RWPE1 (cell line): ENCODE measurements at regions not wholly inside any gene's neighbourhood (a gene's known extent, or its start where the extent isn't known, plus 50 kb on each side); places are given as distances from the start of the nearest gene placed in this dataset.

Experiments
- CTCF ChIA-PET: fragments of 350-600 bp; sonication (Branson Sonifier 250); formaldehyde crosslinking; extraction: SDS; loops from one replicate; lab custom pipeline; 2021; lab: Yijun Ruan, JAX
- POLR2A ChIA-PET: fragments of 400-600 bp; formaldehyde crosslinking; extraction: SDS; loops from one replicate; lab custom pipeline; 2020; ENCODE audit warnings: antibody characterized with exemption; ENCODE audit not compliant: low non-redundant PET; lab: Yijun Ruan, JAX
- DNase-seq: peaks from one replicate; pipeline ENCODE4 v3.0.0; 2012; ENCODE audit warnings: low spot score
- H3K27ac ChIP-seq: fragments of 450-650 bp; 2 replicates; pipeline ENCODE4 v1.5.1; 2017
- TF ChIP-seq, protein P1 (sequence below): fragments of 450-650 bp; conservative IDR thresholded peaks from 2 replicates; pipeline ENCODE4 v1.5.1; 2017; ENCODE audit warnings: low read depth, mild to moderate bottlenecking

- CTCF ChIA-PET = no interaction called here
- TF ChIP-seq, protein P1, sequence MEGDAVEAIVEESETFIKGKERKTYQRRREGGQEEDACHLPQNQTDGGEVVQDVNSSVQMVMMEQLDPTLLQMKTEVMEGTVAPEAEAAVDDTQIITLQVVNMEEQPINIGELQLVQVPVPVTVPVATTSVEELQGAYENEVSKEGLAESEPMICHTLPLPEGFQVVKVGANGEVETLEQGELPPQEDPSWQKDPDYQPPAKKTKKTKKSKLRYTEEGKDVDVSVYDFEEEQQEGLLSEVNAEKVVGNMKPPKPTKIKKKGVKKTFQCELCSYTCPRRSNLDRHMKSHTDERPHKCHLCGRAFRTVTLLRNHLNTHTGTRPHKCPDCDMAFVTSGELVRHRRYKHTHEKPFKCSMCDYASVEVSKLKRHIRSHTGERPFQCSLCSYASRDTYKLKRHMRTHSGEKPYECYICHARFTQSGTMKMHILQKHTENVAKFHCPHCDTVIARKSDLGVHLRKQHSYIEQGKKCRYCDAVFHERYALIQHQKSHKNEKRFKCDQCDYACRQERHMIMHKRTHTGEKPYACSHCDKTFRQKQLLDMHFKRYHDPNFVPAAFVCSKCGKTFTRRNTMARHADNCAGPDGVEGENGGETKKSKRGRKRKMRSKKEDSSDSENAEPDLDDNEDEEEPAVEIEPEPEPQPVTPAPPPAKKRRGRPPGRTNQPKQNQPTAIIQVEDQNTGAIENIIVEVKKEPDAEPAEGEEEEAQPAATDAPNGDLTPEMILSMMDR = no peak
- POLR2A ChIA-PET = no interaction called here
- H3K27ac ChIP-seq = no peak overlapping the region
- no peak for DNase-seq
These were observed 84.8 kb downstream of the OAT start for GRCh38 chr10:124333931-124334330.

DNA sequence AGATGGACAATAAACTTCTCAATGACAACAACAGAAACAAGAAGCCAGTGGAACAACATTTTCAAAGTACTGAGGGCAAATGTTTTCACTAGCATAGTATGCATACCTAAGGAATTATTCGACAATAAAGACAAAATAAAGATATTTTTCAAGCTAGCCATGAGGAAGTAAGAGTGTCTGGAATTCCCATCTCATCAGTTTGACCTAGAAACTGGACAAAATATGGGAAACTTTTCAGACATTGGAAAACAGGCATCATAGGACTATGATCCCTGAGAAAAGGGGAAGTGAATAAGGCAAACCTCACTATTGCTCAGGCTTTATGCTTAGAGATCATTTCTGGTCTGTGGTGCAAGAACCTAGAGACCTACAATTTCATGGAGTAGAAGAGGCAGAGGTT is 86.3 kb downstream of the OAT start:
- ChIA-PET CTCF (no interaction called here), POLR2A (no interaction called here)
- no peak overlapping the region for H3K27ac ChIP-seq
- DNase-seq = no peak
- TF ChIP-seq, protein P1 = no peak

- TF ChIP-seq, protein P1 = no peak
- ChIA-PET CTCF (interaction anchor here (0.6 kb wide), 2 partner anchors 650 to 1575 kb away, joined by 3 to 6 read pairs; no protein-coding TSS in a partner anchor), POLR2A (no interaction called here)
- no peak overlapping the region for H3K27ac ChIP-seq
- no peak for DNase-seq
These were observed 88.8 kb downstream of the OAT start for GRCh38 chr10:124329941-124330340.

DNA sequence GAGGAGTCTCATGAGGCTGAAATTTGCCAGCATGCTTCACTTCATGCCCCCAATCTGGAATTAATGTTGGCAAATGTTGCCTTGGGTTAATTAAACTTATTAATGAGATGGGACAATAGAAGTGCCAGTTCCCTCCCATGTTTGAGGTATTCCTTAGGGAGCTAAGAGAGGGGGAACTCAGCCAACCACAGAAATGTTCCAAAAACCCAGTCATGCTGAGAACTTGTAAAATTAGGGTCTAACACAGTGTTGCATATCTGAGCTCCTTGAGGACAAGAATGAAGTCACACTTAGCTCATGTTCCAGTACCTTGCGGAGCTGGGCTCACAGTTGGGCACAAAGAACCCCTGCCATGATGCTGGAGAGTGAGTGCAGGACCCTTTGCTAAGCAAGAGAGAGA is 89.4 kb downstream of the OAT start:
- TF ChIP-seq, protein P1 = no peak
- H3K27ac ChIP-seq = no peak overlapping the region
- ChIA-PET POLR2A (no interaction called here), CTCF (interaction anchor here (0.6 kb wide), 3 partner anchors 130 to 1574 kb away, joined by 3 to 6 read pairs (median 3); no protein-coding TSS in a partner anchor)
- DNase-seq = no peak

GRCh38 chr10:124328477-124329220 is 90.1 kb downstream of the OAT start:
- DNase-seq = no peak
- TF ChIP-seq, protein P1 = no peak
- POLR2A ChIA-PET = no interaction called here
- H3K27ac ChIP-seq = no peak overlapping the region
- CTCF ChIA-PET = interaction anchor here (0.6 kb wide), 1 partner anchor 131 kb away, joined by 3 read pairs; no protein-coding TSS in a partner anchor

- no peak for DNase-seq
- CTCF ChIA-PET = no interaction called here
- POLR2A ChIA-PET = no interaction called here
- TF ChIP-seq, protein P1 = no peak
- no peak overlapping the region for H3K27ac ChIP-seq
These were observed 92.6 kb downstream of the OAT start for GRCh38 chr10:124325998-124326636.
